ENCODE measurements at regions not wholly inside any gene's neighbourhood (a gene's known extent, or its start where the extent isn't known, plus 50 kb on each side); places are given as distances from the start of the nearest gene placed in this dataset.
"Not testable (repeated sequence)": the region's sequence is repeated elsewhere in the genome, so short reads cannot be mapped to it uniquely, and the experiment has no call there.

- DNase-seq (ENCODE audit: low read depth in 4 of 4, low spot score in 1 of 4) = no peak
Observed at GRCh38 chr4:3865986-3866812, 100.0 kb downstream of the ADRA2C start.

- no peak for DNase-seq (ENCODE audit: low read depth in 4 of 4, low spot score in 1 of 4)
Observed at GRCh38 chr4:3866813-3867129, 100.6 kb downstream of the ADRA2C start.

GRCh38 chr4:3867403-3868100 lies 101.4 kb downstream of the ADRA2C start:
- no peak for DNase-seq (ENCODE audit: low read depth in 4 of 4, low spot score in 1 of 4)

- no peak for DNase-seq (ENCODE audit: low read depth in 4 of 4, low spot score in 1 of 4)
Observed at GRCh38 chr4:3868211-3869173, 102.3 kb downstream of the ADRA2C start.

GRCh38 chr4:3869174-3869572 lies 103.0 kb downstream of the ADRA2C start:
- DNase-seq (ENCODE audit: low read depth in 4 of 4, low spot score in 1 of 4) = no peak

GRCh38 chr4:3869661-3870566 lies 103.7 kb downstream of the ADRA2C start:
- DNase-seq (ENCODE audit: low read depth in 4 of 4, low spot score in 1 of 4) = no peak

GRCh38 chr4:3870567-3870962 lies 104.4 kb downstream of the ADRA2C start:
- DNase-seq (ENCODE audit: low read depth in 4 of 4, low spot score in 1 of 4) = no peak

GRCh38 chr4:3871181-3871852 lies 105.1 kb downstream of the ADRA2C start:
- no peak for DNase-seq (ENCODE audit: low read depth in 4 of 4, low spot score in 1 of 4)

GRCh38 chr4:3871881-3872833 lies 106.0 kb downstream of the ADRA2C start:
- no peak for DNase-seq (ENCODE audit: low read depth in 4 of 4, low spot score in 1 of 4)

GRCh38 chr4:3872834-3873313 lies 106.7 kb downstream of the ADRA2C start:
- no peak for DNase-seq (ENCODE audit: low read depth in 4 of 4, low spot score in 1 of 4)

- no peak for DNase-seq (ENCODE audit: low read depth in 4 of 4, low spot score in 1 of 4)
Observed at GRCh38 chr4:3873408-3874027, 107.3 kb downstream of the ADRA2C start.

- DNase-seq (ENCODE audit: low read depth in 4 of 4, low spot score in 1 of 4) = no peak
Observed at GRCh38 chr4:3874028-3874415, 107.8 kb downstream of the ADRA2C start.

- no peak for DNase-seq (ENCODE audit: low read depth in 4 of 4, low spot score in 1 of 4)
Observed at GRCh38 chr4:3874525-3875110, 108.4 kb downstream of the ADRA2C start.

- no peak for DNase-seq (ENCODE audit: low read depth in 4 of 4, low spot score in 1 of 4)
Observed at GRCh38 chr4:3875466-3875865, 109.3 kb downstream of the ADRA2C start.

GRCh38 chr4:3876057-3876845 lies 110.1 kb downstream of the ADRA2C start:
- DNase-seq (ENCODE audit: low read depth in 4 of 4, low spot score in 1 of 4) = not testable (repeated sequence)

- no peak for DNase-seq (ENCODE audit: low read depth in 4 of 4, low spot score in 1 of 4)
Observed at GRCh38 chr4:3877236-3877635, 111.1 kb downstream of the ADRA2C start.

GRCh38 chr4:3877868-3878267 lies 111.7 kb downstream of the ADRA2C start:
- no peak for DNase-seq (ENCODE audit: low read depth in 4 of 4, low spot score in 1 of 4)
